ENCODE measurements at regions not wholly inside any gene's neighbourhood (a gene's known extent, or its start where the extent isn't known, plus 50 kb on each side); places are given as distances from the start of the nearest gene placed in this dataset.
"Not testable (repeated sequence)": the region's sequence is repeated elsewhere in the genome, so short reads cannot be mapped to it uniquely, and the experiment has no call there.

DNA sequence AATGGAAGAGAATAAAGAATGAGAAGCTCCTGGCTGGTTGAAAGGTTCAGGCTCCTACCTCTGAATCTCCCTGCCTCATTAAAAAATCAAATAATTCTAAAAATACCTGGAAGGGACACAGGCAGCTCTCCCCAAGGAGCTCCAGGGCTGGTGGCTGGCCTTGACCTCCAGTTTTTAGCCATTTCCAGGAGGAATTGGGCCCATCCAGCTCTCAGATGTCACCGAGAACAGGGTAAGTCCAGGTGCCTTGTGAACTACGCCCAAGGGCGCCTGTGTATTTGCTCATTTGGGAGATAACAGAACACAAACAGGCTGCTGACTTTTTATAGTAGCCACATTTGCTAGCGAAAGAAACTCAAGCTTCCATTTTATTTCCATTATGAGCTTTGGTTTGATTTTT is 321.0 kb upstream of the C1orf174 start:
- H3K9me3 ChIP-seq (ENCODE audit: control insufficient read depth, low read length): no peaks in the 10 kb centered on the region
- no peak overlapping the region for H2AFZ ChIP-seq
- no peaks in the 10 kb centered on the region for H3K36me3 ChIP-seq (ENCODE audit: control insufficient read depth, insufficient read depth, low read length)
- H3K27ac ChIP-seq: no peak overlapping the region
- H3K4me1 ChIP-seq: no peaks in the 10 kb centered on the region
- no peak overlapping the region for H3K4me2 ChIP-seq (ENCODE audit: low read length)
- TF ChIP-seq, protein P1, sequence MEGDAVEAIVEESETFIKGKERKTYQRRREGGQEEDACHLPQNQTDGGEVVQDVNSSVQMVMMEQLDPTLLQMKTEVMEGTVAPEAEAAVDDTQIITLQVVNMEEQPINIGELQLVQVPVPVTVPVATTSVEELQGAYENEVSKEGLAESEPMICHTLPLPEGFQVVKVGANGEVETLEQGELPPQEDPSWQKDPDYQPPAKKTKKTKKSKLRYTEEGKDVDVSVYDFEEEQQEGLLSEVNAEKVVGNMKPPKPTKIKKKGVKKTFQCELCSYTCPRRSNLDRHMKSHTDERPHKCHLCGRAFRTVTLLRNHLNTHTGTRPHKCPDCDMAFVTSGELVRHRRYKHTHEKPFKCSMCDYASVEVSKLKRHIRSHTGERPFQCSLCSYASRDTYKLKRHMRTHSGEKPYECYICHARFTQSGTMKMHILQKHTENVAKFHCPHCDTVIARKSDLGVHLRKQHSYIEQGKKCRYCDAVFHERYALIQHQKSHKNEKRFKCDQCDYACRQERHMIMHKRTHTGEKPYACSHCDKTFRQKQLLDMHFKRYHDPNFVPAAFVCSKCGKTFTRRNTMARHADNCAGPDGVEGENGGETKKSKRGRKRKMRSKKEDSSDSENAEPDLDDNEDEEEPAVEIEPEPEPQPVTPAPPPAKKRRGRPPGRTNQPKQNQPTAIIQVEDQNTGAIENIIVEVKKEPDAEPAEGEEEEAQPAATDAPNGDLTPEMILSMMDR (IDR thresholded peaks at IDR 0.05): no peak
- H3K27me3 ChIP-seq (ENCODE audit: control insufficient read depth, insufficient read depth, low read length): no peaks in the 10 kb centered on the region
- no peak overlapping the region for H3K4me3 ChIP-seq (ENCODE audit: low read depth, low read length)
- no peaks in the 10 kb centered on the region for H3K79me2 ChIP-seq
- H3K9ac ChIP-seq: no peak overlapping the region

DNA sequence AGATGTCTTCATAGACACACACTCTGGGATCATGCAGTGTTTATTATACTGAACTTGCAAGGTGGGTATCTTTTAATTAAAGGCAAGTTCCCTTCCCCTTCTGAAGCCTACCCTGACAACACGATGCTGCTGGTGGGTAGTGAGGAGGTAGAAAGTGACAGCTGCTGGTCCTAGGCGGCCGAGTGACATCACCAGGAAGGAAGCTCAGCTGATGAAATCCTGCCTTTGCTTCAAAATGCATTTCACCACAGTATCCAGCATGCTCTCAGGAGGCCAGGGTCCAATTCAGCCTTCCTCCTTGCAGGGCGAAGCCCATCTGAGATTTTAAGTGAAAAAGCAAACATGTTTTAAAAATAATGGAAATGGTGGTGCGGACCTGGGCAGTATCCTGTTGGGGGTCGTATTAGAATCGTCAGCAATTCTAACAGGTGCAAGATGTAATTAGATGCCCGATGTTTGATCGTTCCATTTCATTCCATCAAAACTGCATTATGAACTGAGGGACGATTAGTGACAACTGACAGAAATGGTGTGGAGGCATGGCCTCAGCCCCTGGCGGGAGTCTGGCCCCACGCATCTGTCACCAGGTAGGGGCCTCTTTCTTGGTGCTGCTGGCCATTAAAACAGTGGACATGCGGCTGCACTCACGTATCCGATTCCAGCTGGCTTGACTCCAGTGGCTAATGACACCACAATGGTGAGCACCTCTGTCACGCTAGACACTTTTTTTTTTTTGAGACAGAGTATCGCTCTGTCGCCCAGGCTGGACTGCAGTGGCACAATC is 324.8 kb upstream of the C1orf174 start:
- TF ChIP-seq, protein P1 (IDR thresholded peaks at IDR 0.05): no peak
- no peak overlapping the region for H2AFZ ChIP-seq
- H3K27ac ChIP-seq: no peak overlapping the region
- no peaks in the 10 kb centered on the region for H3K27me3 ChIP-seq (ENCODE audit: control insufficient read depth, insufficient read depth, low read length)
- no peaks in the 10 kb centered on the region for H3K4me1 ChIP-seq
- H3K79me2 ChIP-seq: no peaks in the 10 kb centered on the region
- H3K4me2 ChIP-seq (ENCODE audit: low read length): no peak overlapping the region
- H3K9ac ChIP-seq: no peak overlapping the region
- H3K4me3 ChIP-seq (ENCODE audit: low read depth, low read length): no peak overlapping the region
- no peaks in the 10 kb centered on the region for H3K9me3 ChIP-seq (ENCODE audit: control insufficient read depth, low read length)
- no peaks in the 10 kb centered on the region for H3K36me3 ChIP-seq (ENCODE audit: control insufficient read depth, insufficient read depth, low read length)

DNA sequence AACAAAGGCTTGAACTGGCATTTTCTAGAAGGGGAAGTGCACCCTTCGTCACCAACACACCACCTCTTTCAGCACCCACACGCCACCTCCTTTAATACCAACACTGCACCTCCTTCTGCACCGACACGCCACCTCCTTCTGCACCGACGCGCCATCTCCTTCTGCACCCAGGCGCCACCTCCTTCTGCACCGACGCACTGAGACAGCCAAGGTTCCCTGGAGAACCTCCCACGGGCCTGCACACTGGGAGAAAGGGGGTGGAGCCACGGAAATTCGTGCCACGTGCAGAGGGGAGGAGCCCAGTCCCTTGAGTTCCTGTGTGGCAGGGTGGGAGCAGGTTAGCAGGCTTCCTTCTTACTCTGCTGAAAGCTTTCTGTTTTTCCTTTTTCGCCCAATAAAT is 327.9 kb upstream of the C1orf174 start:
- TF ChIP-seq, protein P1 (IDR thresholded peaks at IDR 0.05): no peak
- Histone ChIP-seq H3K4me3 (ENCODE audit: low read depth, low read length) (no peak overlapping the region), H3K4me2 (ENCODE audit: low read length) (no peak overlapping the region), H3K9ac (no peak overlapping the region), H2AFZ (no peak overlapping the region), H3K4me1 (no peaks in the 10 kb centered on the region), H3K36me3 (ENCODE audit: control insufficient read depth, insufficient read depth, low read length) (no peaks in the 10 kb centered on the region), H3K9me3 (ENCODE audit: control insufficient read depth, low read length) (no peaks in the 10 kb centered on the region), H3K27ac (no peak overlapping the region), H3K79me2 (no peaks in the 10 kb centered on the region), H3K27me3 (ENCODE audit: control insufficient read depth, insufficient read depth, low read length) (no peaks in the 10 kb centered on the region)

DNA sequence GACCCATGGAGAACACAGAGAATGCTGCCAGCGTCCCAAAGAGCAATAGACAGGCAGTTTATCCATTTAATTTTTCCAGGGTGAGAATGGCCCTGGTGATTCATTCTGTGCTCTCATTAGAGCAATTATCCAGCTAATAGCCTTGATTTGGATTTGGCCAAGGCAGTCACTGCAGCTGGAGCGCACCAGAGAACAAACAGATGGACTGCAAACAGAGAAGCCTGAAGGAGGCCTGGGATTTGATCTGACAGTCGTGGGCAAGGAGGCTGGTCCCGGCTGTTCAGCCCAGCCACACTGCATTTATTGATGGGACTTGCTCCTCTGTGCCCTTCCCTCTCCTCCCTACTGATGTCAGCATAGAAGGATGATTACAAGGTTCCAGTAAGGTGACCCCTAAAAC is 353.9 kb upstream of the C1orf174 start:
- no peak overlapping the region for H3K4me2 ChIP-seq (ENCODE audit: low read length)
- no peak overlapping the region for H3K27ac ChIP-seq
- TF ChIP-seq, protein P1 (IDR thresholded peaks at IDR 0.05): no peak
- no peaks in the 10 kb centered on the region for H3K27me3 ChIP-seq (ENCODE audit: control insufficient read depth, insufficient read depth, low read length)
- no peaks in the 10 kb centered on the region for H3K79me2 ChIP-seq
- peaks cover 2% of the 10 kb centered on the region for H3K9me3 ChIP-seq (ENCODE audit: control insufficient read depth, low read length)
- no peak overlapping the region for H3K9ac ChIP-seq
- no peak overlapping the region for H2AFZ ChIP-seq
- no peak overlapping the region for H3K4me3 ChIP-seq (ENCODE audit: low read depth, low read length)
- H3K36me3 ChIP-seq (ENCODE audit: control insufficient read depth, insufficient read depth, low read length): no peaks in the 10 kb centered on the region
- no peaks in the 10 kb centered on the region for H3K4me1 ChIP-seq

DNA sequence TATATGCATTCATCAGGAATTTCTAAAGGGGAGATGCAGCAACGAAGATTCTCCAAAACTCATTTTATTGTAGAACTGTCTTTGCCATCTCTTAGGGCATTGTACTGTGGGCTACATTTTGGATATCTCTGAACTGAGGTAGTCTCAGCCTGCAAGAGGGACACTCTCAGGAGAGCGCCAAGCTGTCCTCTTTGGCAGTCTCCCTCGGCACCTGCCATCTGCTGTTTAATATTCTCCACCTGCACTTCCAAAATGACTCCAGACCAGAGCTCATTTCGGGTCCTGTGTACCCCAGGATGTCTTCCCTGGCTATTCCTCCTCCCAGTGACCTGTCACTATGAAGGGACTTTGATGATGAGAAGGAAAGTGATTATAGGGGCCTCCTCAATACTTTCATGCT is 356.3 kb upstream of the C1orf174 start:
- H3K79me2 ChIP-seq: no peaks in the 10 kb centered on the region
- no peak overlapping the region for H3K4me2 ChIP-seq (ENCODE audit: low read length)

DNA sequence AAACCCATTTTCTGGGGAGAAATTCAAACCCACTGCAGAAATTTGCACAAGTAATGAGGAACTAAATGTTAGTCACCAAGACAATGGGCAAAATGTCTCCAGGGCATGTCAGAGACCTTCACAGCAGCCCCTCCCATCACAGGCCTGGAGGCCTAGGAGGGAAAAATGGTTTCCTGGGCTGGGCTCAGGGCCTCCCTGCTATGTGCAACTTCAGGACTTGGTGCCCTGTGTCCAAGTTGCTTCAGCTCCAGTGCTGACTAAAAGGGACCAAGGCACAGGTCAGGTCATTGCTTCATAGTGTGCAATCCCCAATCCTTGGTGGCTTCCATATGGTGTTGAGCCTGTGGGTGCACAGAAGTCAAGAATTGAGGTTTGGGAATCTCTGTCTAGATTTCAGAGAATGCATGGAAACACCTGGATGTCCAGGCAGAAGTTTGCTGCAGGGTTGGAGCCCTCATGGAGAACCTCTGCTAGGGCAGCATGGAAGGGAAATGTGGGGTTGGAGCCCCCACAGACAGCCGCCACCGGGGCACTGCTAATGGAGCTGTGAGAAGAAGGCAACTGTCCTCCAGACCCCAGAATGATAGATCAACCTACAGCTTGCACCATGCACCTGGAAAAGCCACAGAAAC is 358.2 kb upstream of the C1orf174 start:
- H3K4me1 ChIP-seq; H3K36me3 ChIP-seq (ENCODE audit: control insufficient read depth, insufficient read depth, low read length); H2AFZ ChIP-seq; H3K9ac ChIP-seq; H3K9me3 ChIP-seq (ENCODE audit: control insufficient read depth, low read length); H3K4me2 ChIP-seq (ENCODE audit: low read length); H3K27ac ChIP-seq; H3K79me2 ChIP-seq; H3K4me3 ChIP-seq (ENCODE audit: low read depth, low read length); H3K27me3 ChIP-seq (ENCODE audit: control insufficient read depth, insufficient read depth, low read length): not testable (repeated sequence)

More for the DNA sequence above, 356.3 kb upstream of the C1orf174 start:
- no peak overlapping the region for H3K9ac ChIP-seq
- H3K9me3 ChIP-seq (ENCODE audit: control insufficient read depth, low read length): peaks cover 2% of the 10 kb centered on the region
- TF ChIP-seq, protein P1 (IDR thresholded peaks at IDR 0.05): no peak
- H3K4me1 ChIP-seq: no peaks in the 10 kb centered on the region
- H3K36me3 ChIP-seq (ENCODE audit: control insufficient read depth, insufficient read depth, low read length): no peaks in the 10 kb centered on the region
- H3K27me3 ChIP-seq (ENCODE audit: control insufficient read depth, insufficient read depth, low read length): no peaks in the 10 kb centered on the region
- H3K4me3 ChIP-seq (ENCODE audit: low read depth, low read length): no peak overlapping the region
- no peak overlapping the region for H3K27ac ChIP-seq
- no peak overlapping the region for H2AFZ ChIP-seq

Measured in parathyroid adenoma (tissue), 2 donors.